DMS 273 treated with DMSO at 0.1 percent for 48 hours (cell line): ENCODE measurements at regions not wholly inside any gene's neighbourhood (a gene's known extent, or its start where the extent isn't known, plus 50 kb on each side); places are given as distances from the start of the nearest gene placed in this dataset.
"Not testable (repeated sequence)": the region's sequence is repeated elsewhere in the genome, so short reads cannot be mapped to it uniquely, and the experiment has no call there.

Experiments used
- DNase-seq: peaks from one replicate; lab custom pipeline; 2025; lab: John Stamatoyannopoulos, UW

DNA sequence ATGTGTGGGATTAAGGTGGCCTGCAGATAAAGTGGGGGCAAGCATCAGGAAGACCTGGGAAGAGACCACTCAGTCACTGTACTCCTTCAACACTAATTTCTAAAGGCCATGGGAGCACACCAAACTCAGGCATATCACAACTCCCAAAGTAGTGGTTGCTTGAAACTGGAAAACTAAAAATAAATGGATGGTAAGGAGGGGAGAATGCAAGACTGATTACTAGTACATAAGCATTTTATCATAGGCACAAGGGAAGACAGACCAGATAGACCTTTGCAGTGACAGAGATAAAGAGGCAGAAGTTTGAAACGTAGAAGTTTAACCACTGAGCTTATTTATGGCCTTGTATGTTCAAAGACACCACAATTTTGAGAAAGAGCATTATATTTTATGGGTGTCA, 1098.1 kb upstream of the CELF4 start:
- no peak for DNase-seq

DNA sequence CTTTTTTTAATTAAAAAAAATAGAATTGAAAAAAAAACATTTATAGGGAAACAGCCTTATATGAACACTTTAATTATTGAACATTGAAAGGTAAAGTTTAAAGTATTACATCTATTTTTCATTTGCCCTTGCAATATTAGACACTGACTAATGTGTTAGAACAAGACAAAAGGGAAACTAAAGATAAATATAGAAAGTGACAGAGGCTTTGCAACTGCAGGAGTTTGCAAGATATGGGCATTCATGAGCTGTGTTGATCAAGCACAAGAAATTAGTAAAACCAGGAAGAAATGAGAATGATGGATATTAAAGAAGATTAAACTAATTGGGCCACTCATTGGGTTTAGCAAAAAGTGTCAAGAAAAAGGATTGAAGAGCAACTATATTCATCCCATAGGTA, 1097.7 kb upstream of the CELF4 start:
- DNase-seq: no peak

- no peak for DNase-seq
Measured at GRCh38 chr18:38654946-38655345, 1089.3 kb upstream of the CELF4 start.

- no peak for DNase-seq
Measured at GRCh38 chr18:38651736-38652135, 1086.1 kb upstream of the CELF4 start.

DNA sequence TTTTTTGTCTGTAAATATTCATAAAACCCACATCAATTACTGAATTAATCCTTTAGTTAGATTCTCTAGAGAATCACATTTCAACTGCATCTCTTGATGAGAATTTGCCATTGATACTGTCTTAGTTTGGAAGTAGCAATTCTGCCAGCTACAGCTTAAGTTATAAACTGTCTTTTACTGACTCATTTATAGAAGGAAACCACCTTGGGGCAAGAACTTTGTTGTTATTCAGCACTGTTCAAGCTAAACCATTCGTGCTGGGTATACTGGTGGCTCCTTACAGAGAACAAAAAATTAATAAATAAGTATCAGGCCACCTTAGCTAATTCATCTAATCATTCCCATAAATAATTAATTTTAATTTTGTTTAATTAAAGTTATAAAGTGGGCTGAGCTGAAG, 1082.6 kb upstream of the CELF4 start:
- no peak for DNase-seq

DNA sequence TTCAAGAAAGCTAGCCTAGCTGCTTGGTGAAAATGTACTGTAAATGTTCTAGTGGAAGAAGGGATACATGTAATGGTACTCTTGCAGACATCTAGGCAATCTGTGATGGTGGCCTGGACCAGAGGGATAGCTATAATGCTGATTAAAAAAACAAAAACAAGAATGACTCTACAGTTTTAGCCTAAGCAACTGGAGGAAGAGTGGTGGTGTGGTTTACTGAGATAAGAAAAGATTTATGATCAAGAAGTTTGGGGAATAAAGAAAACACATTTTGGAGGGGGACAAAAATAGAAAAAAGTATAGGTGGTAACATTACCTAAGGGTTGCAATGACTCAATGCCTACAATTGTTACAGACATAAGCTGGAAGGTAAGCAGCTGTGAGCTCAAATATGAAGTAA, 1080.7 kb upstream of the CELF4 start:
- DNase-seq: no peak

- DNase-seq: no peak
Measured at GRCh38 chr18:38644875-38645641, 1079.5 kb upstream of the CELF4 start.

- DNase-seq: no peak
Measured at GRCh38 chr18:38642711-38643110, 1077.1 kb upstream of the CELF4 start.

DNA sequence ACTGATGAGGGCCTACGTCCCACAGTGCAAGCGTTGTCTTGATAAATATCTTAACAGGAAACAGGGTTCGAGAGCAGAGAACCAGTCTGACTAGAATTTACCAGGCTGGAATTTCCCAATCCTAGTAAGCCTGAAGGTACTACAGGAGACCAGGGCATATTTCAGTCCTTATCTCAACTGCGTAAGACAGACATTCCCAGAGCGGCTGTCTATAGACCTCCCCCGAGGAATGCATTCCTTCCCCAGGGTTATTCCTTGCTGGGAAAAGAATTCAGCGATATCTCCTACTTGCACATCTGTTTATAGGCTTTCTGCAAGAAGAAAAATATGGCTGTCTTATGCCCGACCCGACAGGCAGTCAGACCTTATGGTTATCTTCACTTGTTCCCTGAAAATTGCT, 1074.1 kb upstream of the CELF4 start:
- not testable (repeated sequence) for DNase-seq

GRCh38 chr18:38635709-38636430, 1070.3 kb upstream of the CELF4 start:
- no peak for DNase-seq

- no peak for DNase-seq
Measured at GRCh38 chr18:38634117-38634516, 1068.5 kb upstream of the CELF4 start.

DNA sequence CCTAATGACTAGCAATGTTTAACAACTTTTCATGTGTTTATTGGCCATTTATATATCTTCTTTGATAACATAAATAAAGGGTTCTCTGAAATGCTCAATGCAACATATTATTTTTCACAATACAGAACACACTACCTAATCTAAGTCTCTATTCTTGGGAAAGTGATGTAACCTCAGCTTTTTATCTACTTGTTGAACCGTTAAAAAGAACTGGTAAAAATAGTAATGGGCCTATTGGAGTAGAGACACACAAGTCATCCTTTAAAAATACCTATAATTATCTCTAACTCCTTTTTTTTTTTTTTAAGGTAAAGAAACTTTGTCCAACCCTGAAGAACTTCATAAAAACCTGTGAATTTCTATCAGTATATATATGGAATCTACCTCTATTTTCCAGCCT, 1067.7 kb upstream of the CELF4 start:
- no peak for DNase-seq

GRCh38 chr18:38619129-38619528, 1053.5 kb upstream of the CELF4 start:
- no peak for DNase-seq

- no peak for DNase-seq
Measured at GRCh38 chr18:38616306-38616705, 1050.7 kb upstream of the CELF4 start.

- DNase-seq: no peak
Measured at GRCh38 chr18:38612904-38613303, 1047.3 kb upstream of the CELF4 start.

- no peak for DNase-seq
Measured at GRCh38 chr18:38611036-38611964, 1045.7 kb upstream of the CELF4 start.

DNA sequence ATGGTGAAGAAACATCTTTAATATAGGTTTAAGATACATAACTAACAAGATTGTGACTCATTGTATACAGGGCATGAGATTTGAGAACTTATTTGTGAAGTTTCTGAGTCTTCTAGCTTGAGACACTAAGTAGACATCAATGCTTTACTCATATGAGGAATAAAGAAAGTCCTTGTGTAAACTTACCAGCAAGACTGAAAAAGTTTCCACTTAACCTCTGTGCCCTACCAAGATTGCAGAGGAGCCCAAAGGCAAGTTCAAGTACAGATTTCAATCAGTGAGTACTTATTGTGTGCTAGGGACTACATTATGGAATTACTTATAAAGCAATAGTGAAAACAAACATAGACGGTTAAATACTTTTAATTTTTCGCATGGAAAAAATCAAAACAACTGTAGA, 1041.2 kb upstream of the CELF4 start:
- no peak for DNase-seq

- DNase-seq: no peak
Measured at GRCh38 chr18:38602341-38602740, 1036.7 kb upstream of the CELF4 start.

GRCh38 chr18:38587571-38587970, 1022.0 kb upstream of the CELF4 start:
- no peak for DNase-seq

DNA sequence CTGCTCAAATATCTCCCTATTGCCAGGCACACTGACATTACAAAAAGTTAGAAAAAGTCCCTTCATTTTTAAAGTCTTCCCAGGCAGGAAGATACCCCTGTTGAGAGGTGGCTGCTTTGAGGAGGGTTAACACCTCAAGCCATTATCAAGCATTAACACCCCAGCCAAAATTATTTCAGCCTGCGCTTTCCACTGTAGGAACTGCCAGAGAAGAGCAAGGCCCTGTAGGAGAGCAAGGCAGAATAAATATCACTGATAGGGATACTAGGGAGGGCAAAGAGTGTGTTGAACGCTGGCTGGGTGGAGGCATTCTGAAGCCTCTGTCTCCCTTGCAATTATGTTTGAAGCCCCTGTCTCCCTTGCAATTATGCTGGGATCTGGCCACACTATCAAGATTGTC, 1020.7 kb upstream of the CELF4 start:
- no peak for DNase-seq

GRCh38 chr18:38579764-38580163, 1014.2 kb upstream of the CELF4 start:
- no peak for DNase-seq

GRCh38 chr18:38576916-38577315, 1011.3 kb upstream of the CELF4 start:
- DNase-seq: no peak

DNA sequence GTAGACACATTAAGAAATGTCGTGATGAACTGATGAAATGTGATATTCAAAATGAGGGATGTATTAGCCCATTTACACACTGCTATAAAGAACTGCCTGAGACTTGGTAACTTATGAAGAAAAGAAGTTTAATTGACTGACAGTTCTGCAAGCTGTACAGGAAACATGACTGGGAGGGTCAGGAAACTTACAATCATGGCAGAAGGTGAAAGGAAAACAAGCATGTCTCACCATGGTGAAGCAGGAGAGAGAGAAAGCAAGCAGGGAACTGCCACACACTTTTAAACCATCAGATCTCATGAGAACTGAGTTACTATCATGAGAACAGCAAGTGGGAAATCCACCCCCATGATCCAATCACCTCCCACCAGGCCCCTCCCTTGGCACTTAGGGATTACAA, 1010.8 kb upstream of the CELF4 start:
- no peak for DNase-seq
